ENCODE measurements at regions not wholly inside any gene's neighbourhood (a gene's known extent, or its start where the extent isn't known, plus 50 kb on each side); places are given as distances from the start of the nearest gene placed in this dataset.

DNA sequence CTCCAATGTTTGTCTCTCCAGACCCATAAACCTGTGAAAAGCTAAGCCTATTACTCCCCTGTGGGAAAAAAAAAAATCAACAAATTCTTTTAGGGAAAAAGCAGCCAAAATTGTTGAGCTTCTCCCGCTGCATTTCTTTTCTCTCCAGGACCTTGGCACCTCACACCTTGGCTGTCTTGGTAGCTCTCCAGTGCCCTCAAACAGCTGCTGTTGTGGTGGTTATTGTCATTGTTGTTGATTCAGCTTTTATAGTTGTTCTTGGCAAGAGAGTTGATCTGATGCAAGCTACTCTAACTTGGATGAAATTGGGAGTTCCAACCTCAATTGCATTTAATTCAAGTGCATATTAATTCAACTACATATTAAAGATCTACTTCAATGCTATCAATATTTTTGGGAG lies 516.9 kb upstream of the LARGE1 start:
- no peak for DNase-seq

DNA sequence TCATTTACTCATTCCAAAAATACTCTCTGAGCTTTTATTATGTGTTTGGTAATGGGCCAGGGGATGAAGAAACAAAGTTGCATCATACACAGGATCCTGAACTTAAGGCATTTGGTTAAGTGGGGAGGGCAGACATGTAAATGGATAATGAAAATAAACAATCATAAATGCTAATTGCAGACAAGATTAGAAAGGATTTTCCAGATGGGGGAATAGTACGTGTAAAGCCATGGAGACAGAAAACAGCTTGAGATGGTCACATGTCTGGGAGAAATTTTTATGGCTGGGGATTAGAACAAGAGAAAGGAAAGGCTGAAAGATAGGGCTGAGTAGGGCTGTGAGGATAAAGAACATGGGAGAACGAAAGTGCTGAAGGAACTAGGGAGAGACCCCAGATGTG lies 534.3 kb upstream of the LARGE1 start:
- DNase-seq: no peak

- no peak for DNase-seq
Measured at GRCh38 chr22:34462795-34463194, 542.5 kb upstream of the LARGE1 start.

- DNase-seq: no peak
Measured at GRCh38 chr22:34475886-34476285, 555.6 kb upstream of the LARGE1 start.

GRCh38 chr22:34476762-34477161 lies 556.5 kb upstream of the LARGE1 start:
- DNase-seq: no peak

DNA sequence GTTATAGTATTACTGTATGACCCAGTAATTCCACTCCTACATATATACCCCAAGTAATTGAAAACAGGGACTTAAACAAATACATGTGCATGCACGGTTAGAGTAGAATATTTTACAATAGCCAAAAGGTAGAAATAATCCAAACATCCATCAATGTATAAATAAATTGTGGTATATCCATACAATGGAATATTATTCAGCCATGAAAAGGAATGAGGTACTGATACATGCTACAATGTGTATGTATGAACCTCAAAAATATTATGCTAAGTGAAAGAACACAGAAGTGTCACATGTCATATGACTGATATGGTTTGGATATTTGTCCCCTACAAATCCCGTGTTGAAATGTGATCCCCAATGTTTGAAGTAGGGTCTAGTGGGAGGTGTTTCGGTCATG lies 560.8 kb upstream of the LARGE1 start:
- DNase-seq: no peak

- DNase-seq: no peak
Measured at GRCh38 chr22:34486381-34486780, 566.1 kb upstream of the LARGE1 start.

GRCh38 chr22:34489861-34490260 lies 569.6 kb upstream of the LARGE1 start:
- no peak for DNase-seq

GRCh38 chr22:34490886-34491285 lies 570.6 kb upstream of the LARGE1 start:
- DNase-seq: no peak

DNA sequence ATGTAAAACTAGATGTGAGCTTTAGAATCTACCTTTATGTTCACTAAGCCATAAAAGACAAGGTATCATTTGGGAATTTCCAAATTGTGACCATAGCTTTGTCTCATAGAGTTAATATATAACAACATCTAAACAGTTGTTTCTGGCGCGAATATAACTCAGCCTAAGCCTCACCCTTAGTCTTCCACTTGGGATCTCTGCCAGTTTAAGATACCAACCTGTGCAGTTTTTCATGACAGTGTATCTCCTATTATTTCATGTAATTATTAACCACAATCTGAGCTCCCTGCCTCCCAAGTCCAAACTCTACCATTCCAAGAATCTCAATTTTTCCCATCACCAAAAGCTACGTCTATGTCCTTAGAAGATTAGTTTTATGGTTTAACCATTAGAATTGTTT lies 572.5 kb upstream of the ISX start:
- DNase-seq: no peak

- no peak for DNase-seq
Measured at GRCh38 chr22:34501366-34501965, 564.5 kb upstream of the ISX start.

DNA sequence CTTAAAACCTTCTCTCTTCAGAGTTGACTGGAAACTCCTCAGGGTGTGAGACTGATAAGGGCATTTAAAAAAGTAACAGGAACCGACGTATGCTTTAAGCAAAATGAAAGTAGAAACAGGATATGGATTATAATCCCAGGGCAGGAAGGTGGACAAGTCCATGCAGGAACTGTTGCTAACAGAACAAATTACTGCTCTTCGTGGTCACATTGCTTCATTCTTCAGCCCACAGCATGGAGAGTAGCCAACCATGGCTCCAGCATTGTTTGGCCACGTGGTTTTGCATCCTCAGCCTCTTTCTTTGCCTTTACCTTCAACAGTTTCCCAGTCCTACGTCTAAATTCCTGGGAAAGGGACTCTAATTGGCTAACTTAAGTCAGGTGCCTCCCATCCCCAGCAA lies 563.1 kb upstream of the ISX start:
- DNase-seq: no peak

DNA sequence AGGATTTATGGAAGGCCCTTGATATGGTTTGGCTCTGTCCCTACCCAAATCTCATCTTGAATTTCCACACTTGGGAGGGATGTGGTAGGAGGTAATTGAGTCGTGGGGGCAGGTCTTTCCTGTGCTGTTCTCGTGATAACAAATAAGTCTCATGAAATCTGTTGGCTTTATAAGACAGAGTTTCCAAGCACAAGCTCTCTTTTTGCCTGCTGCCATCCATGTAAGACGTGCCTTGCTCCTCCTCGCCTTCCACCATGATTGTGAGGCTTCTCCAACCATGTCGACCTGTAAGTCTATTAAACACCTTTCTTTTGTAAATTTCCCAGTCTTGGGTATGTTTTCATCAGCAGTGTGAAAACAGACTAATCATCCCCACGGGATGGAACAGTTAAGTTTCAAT lies 557.2 kb upstream of the ISX start:
- DNase-seq: no peak

GRCh38 chr22:34526681-34527080 lies 539.3 kb upstream of the ISX start:
- DNase-seq: no peak

DNA sequence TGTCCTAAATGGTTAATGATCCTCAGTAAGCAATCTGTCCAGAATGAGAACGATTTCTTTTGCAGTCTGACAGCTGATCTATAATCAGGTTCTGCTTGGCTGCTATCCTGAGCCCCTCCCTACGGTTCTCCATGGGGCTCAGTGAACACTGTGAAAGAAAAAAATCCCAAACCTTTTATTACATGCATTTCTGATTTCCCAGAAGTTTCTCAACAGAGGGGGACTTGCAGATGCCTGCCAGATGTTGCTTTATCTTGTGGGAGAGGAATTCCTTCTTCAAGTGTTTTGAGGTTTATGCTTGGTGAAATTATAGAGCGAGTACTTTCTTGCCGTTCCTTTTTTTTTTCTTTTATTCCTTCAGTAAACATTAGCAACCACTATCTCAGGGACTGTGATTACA lies 531.9 kb upstream of the ISX start:
- DNase-seq: no peak

GRCh38 chr22:34567367-34567766 lies 498.6 kb upstream of the ISX start:
- no peak for DNase-seq

GRCh38 chr22:34570408-34570807 lies 495.6 kb upstream of the ISX start:
- DNase-seq: no peak

DNA sequence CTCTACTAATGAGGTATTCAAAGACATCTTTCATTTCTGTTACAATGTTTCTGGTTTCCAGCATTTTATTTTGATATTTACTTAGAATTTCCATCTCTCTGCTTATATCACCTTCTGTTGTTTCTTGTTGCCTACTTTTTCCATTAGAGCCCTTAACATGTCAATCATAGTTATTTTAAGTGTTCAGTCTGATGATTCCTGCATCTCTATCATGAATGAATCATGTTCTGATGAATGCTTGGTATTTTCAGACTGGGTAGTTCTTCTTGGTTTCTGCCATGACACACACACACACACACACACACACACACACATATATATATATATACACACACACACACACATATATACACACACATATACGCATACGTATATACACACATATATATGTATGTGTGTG lies 486.4 kb upstream of the ISX start:
- DNase-seq: no peak

- DNase-seq: no peak
Measured at GRCh38 chr22:34587357-34588356, 478.3 kb upstream of the ISX start.

GRCh38 chr22:34588871-34589545 lies 476.9 kb upstream of the ISX start:
- no peak for DNase-seq

- no peak for DNase-seq
Measured at GRCh38 chr22:34592123-34592740, 473.7 kb upstream of the ISX start.

DNA sequence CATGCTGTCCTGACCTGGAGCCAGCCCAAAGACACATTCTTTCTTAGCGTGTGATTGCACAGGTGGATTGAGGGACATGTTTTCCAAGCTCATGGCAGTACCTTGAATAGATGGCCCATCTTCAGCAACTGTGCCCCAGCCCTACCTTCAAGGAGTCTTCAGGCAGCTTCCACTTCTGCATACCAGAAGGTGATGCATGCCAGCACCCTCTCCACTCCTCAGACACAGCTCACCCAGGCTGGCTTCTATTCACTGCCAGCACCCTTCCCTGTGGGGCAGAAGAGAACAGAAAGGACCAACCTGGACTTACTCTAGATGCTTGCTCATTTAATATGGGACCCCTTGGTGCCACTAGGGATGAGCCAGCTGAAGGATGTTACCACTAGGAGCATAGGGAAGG lies 466.4 kb upstream of the ISX start:
- DNase-seq: no peak

DNA sequence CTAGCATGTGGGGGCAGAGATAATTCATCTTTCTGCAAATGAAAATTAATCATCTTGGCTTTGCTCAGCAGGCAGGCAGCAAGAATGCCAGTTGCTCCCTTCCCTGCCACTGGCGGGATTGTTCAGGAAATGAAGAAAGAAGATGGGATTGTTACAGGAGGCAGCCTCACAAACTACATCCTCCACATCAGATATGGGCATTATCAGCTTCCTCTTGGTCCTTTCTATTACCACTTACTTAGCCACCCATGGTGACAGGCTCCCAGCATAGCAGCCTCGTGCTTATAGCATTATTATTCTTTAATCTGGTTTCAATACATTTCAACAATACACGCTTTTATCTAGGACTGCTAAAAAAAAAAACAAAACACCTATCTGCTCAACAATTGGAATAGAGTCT lies 461.6 kb upstream of the ISX start:
- no peak for DNase-seq
